Esophagus muscularis mucosa (tissue), 4 donors: ENCODE measurements at regions not wholly inside any gene's neighbourhood (a gene's known extent, or its start where the extent isn't known, plus 50 kb on each side); places are given as distances from the start of the nearest gene placed in this dataset.
A peak's percentile ranks its signal among the peaks of the same experiment; 100 is the strongest.

Experiments
- DNase-seq: peaks from one replicate; pipeline ENCODE4 v3.0.0-alpha.2; 2017; ENCODE audit errors: extremely low spot score
- H3K27ac ChIP-seq, 4 donors: fragments of 200-600 bp; sonication (generic); replicated peaks in 1 of 4; 1 replicate in 3 of 4; 2 replicates in 1 of 4; pipeline ENCODE4 v1.5.1; 2016 to 2019; ENCODE audit warnings: mild to moderate bottlenecking in 1 of 4
- H3K27me3 ChIP-seq, 4 donors: fragments of 200-600 bp; sonication (generic); one replicate each; pipeline versions ENCODE4 v1.5.1 to v1.6.0; 2016 to 2019
- H3K36me3 ChIP-seq, 4 donors: fragments of 200-600 bp; sonication (generic); one replicate each; pipeline ENCODE4 v1.5.1; 2016 to 2019
- H3K4me1 ChIP-seq, 4 donors: fragments of 200-600 bp; sonication (generic); one replicate each; pipeline ENCODE4 v1.5.1; 2016 to 2019
- H3K4me3 ChIP-seq, 4 donors: fragments of 200-600 bp; sonication (generic); 1 replicate in 2 of 4; 2 replicates in 2 of 4; pipeline ENCODE4 v1.5.1; 2016 to 2019; ENCODE audit warnings: mild to moderate bottlenecking in 4 of 4, moderate library complexity in 1 of 4
- H3K9me3 ChIP-seq, 4 donors: fragments of 200-600 bp; sonication (generic); 1 replicate in 3 of 4; 2 replicates in 1 of 4; pipeline ENCODE4 v1.5.1; 2016 to 2019
- EP300 ChIP-seq: sonication (generic); formaldehyde crosslinking; IDR thresholded peaks from one replicate; pipeline ENCODE4 v1.6.1; 2017; ENCODE audit warnings: antibody characterized with exemption
- POLR2A ChIP-seq: fragments of 450-650 bp; IDR thresholded peaks from one replicate; pipeline ENCODE4 v1.6.1; 2017; ENCODE audit warnings: antibody characterized with exemption, moderate library complexity, mild to moderate bottlenecking, low read depth
- POLR2AphosphoS5 ChIP-seq, 2 donors: sonication (generic); formaldehyde crosslinking; IDR thresholded peaks; one replicate each; pipeline ENCODE4 v1.6.1; 2017; ENCODE audit warnings: antibody characterized with exemption in 2 of 2
- WGBS: methylation state at CpG from one replicate; pipeline ENCODE4 v1.1.5; 2018; 5-methylcytosine and 5-hydroxymethylcytosine counted together
- intact Hi-C: fragments of 100-400 bp; cut with DNase I; formaldehyde crosslinking; loops from one replicate; pipeline ENCODE4 v1.15.1; 2023
- TF ChIP-seq, protein P1 (sequence below), 3 experiments: fragments of 200-600 bp in 2 of 3; fragments of 450-650 bp in 1 of 3; sonication (generic) in 2 of 3; IDR thresholded peaks; one replicate each; pipeline ENCODE4 v1.5.1; 2017 to 2019; ENCODE audit warnings: antibody characterized with exemption in 3 of 3, mild to moderate bottlenecking in 2 of 3, moderate library complexity in 1 of 3

GRCh38 chr11:115676206-115676605, 172.0 kb upstream of the CADM1 start:
- DNase-seq: no peak
- TF ChIP-seq, protein P1, sequence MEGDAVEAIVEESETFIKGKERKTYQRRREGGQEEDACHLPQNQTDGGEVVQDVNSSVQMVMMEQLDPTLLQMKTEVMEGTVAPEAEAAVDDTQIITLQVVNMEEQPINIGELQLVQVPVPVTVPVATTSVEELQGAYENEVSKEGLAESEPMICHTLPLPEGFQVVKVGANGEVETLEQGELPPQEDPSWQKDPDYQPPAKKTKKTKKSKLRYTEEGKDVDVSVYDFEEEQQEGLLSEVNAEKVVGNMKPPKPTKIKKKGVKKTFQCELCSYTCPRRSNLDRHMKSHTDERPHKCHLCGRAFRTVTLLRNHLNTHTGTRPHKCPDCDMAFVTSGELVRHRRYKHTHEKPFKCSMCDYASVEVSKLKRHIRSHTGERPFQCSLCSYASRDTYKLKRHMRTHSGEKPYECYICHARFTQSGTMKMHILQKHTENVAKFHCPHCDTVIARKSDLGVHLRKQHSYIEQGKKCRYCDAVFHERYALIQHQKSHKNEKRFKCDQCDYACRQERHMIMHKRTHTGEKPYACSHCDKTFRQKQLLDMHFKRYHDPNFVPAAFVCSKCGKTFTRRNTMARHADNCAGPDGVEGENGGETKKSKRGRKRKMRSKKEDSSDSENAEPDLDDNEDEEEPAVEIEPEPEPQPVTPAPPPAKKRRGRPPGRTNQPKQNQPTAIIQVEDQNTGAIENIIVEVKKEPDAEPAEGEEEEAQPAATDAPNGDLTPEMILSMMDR (IDR thresholded peaks at IDR 0.05): no peak
- no peak for TF ChIP-seq EP300
- no peak for TF ChIP-seq POLR2AphosphoS5 (IDR thresholded peaks at IDR 0.05)
- TF ChIP-seq POLR2A: no peak
- intact Hi-C loops: no loop called here
- 86% methylated on average over 4 of the region's 4 CpGs for WGBS
- Histone ChIP-seq H3K4me3 (no peak overlapping the region), H3K36me3 (no peaks in the 10 kb centered on the region), H3K27me3 (no peaks in the 10 kb centered on the region), H3K4me1 (peaks cover 6 to 9% (median 7%) of the 10 kb centered on the region in 4 donors), H3K9me3 (no peaks in the 10 kb centered on the region), H3K27ac (no peak overlapping the region)

- no peak overlapping the region for H3K4me3 ChIP-seq
- H3K9me3 ChIP-seq: no peaks in the 10 kb centered on the region
- no peak for DNase-seq
- 94% methylated on average over 14 of the region's 14 CpGs for WGBS
- intact Hi-C loops: no loop called here
- H3K4me1 ChIP-seq: peaks cover 6 to 9% (median 7%) of the 10 kb centered on the region in 4 donors
- TF ChIP-seq POLR2A: no peak
- H3K27ac ChIP-seq: no peak overlapping the region
- no peaks in the 10 kb centered on the region for H3K36me3 ChIP-seq
- H3K27me3 ChIP-seq: no peaks in the 10 kb centered on the region
These were observed 170.8 kb upstream of the CADM1 start for GRCh38 chr11:115674937-115675544.

DNA sequence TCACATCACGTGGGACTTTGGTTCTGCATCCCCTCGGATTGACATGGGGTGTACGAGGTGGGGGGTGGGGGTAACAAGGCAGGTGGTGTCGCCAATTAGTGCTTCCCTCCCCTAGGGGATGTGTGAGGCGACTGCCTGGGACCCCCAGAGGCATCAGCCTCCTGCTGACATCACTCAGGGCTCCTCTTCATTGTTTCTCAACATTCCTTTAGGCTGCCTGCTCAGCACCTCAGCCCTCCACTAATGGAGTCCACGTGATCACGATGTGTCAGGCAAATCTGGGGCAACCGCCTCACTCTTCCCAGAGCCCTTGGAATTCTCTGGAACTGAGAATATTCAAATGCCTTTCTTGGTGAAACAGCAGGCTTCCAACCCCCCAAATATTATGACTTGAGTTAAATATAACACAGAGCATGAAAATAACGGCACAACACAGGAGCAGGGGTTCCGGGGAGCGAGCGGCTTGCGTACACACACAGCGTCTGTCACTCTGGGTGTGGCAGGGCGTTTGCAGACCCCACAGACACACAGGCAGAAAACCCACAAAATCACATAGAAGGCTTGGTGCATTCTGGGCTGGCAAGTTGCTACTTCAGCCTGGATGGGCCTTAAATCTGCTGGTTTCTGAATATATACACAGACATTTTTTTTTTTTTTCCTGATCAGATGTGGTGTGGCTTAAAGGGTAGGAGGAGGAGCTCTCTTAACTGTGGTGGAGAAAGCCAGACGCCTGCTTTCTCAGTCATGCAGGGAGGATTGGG, 170.1 kb upstream of the CADM1 start:
- Histone ChIP-seq H3K36me3 (no peaks in the 10 kb centered on the region), H3K27ac (no peak overlapping the region), H3K27me3 (no peaks in the 10 kb centered on the region), H3K9me3 (no peaks in the 10 kb centered on the region), H3K4me3 (no peak overlapping the region), H3K4me1 (peaks cover 6 to 9% (median 7%) of the 10 kb centered on the region in 4 donors)
- no peak for DNase-seq
- intact Hi-C loops: no loop called here
- TF ChIP-seq POLR2A (no peak), POLR2AphosphoS5 (IDR thresholded peaks at IDR 0.05) (no peak), EP300 (no peak)
- TF ChIP-seq, protein P1 (IDR thresholded peaks at IDR 0.05): no peak
- 88% methylated on average over 16 of the region's 16 CpGs for WGBS

DNA sequence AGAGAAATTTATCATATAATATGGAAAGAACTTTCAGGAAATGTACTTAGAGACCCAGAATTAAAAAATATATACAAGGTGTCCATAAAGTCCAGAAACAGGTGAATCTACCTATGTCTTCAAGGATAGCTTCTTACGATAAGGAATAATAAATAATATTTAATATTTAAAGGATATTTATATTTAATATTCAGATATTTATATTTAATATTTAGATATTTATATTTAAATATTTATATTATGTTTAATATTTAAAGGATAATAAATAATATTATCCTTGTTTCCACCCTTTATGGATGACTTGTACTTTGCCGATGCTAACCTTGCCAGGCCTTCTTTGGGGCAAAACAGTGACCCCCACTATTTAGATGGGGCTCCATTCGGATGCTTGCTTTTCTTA, 169.5 kb upstream of the CADM1 start:
- no peaks in the 10 kb centered on the region for H3K36me3 ChIP-seq
- H3K27ac ChIP-seq: no peak overlapping the region
- no peaks in the 10 kb centered on the region for H3K27me3 ChIP-seq
- TF ChIP-seq, protein P1 (IDR thresholded peaks at IDR 0.05): no peak
- TF ChIP-seq POLR2AphosphoS5 (IDR thresholded peaks at IDR 0.05): no peak
- TF ChIP-seq EP300: no peak
- no peak for TF ChIP-seq POLR2A
- H3K9me3 ChIP-seq: no peaks in the 10 kb centered on the region
- DNase-seq: no peak
- intact Hi-C loops: no loop called here
- H3K4me1 ChIP-seq: peaks cover 6 to 9% (median 7%) of the 10 kb centered on the region in 4 donors
- H3K4me3 ChIP-seq: no peak overlapping the region
- 93% methylated on average over 3 of the region's 3 CpGs for WGBS

- intact Hi-C loops: no loop called here
These were observed 168.8 kb upstream of the CADM1 start for GRCh38 chr11:115672999-115673411.

More at GRCh38 chr11:115672999-115673411, 168.8 kb upstream of the CADM1 start:
- H3K4me1 ChIP-seq: peaks cover 6 to 9% (median 7%) of the 10 kb centered on the region in 4 donors
- no peaks in the 10 kb centered on the region for H3K36me3 ChIP-seq
- WGBS: 77% methylated on average over 4 of the region's 4 CpGs
- TF ChIP-seq, protein P1 (IDR thresholded peaks at IDR 0.05): no peak
- TF ChIP-seq POLR2AphosphoS5 (IDR thresholded peaks at IDR 0.05) (peak in 1 of 2 donors; percentile 30), EP300 (no peak), POLR2A (no peak)
- no peak overlapping the region for H3K4me3 ChIP-seq
- DNase-seq: no peak
- H3K9me3 ChIP-seq: no peaks in the 10 kb centered on the region
- H3K27ac ChIP-seq: no peak overlapping the region
- H3K27me3 ChIP-seq: no peaks in the 10 kb centered on the region
